T-helper 1 cell treated with Interleukin-12 subunit alpha and Interleukin-12 subunit beta and Interleukin-4 antibody, amounts not matched to agents 30 ng/mL and 1 ng/mL, for 36 hours (primary cell): ENCODE measurements at regions not wholly inside any gene's neighbourhood (a gene's known extent, or its start where the extent isn't known, plus 50 kb on each side); places are given as distances from the start of the nearest gene placed in this dataset.
"Not testable (repeated sequence)": the region's sequence is repeated elsewhere in the genome, so short reads cannot be mapped to it uniquely, and the experiment has no call there.

Experiments
- intact Hi-C: fragments of 100-400 bp; cut with micrococcal nuclease; formaldehyde crosslinking; loops from one replicate; pipeline ENCODE4 v1.15.1; 2024

DNA sequence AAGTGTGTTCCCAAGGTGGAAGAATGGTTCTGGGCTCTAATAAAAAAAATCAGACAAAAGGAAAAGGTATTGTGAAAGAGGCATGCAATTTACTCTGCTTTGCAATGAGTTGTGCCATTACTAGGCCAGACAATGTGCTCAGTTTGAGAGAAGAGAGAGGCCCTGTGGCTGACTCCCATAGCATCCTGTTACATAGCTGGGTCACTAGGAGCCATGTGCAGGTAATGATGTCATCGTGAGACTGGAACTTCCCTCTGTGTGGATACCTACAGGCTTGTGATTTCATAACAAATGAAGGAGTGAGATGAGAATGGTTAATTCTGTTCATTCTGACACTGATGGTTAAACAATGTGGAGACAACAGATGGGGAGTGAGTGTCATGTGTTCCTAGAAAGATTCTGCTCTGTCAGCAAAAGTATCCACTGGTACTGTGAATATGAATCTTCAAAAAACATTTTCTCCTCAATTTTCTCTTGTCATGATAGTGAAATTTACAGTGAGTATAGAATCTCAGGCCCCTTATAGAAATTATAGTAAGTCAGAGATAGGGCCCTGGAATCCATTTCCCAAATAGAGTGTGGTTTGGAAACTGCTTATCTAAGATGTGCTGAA, 648.7 kb upstream of the DPPA4 start:
- intact Hi-C loops, result no loop called here

DNA sequence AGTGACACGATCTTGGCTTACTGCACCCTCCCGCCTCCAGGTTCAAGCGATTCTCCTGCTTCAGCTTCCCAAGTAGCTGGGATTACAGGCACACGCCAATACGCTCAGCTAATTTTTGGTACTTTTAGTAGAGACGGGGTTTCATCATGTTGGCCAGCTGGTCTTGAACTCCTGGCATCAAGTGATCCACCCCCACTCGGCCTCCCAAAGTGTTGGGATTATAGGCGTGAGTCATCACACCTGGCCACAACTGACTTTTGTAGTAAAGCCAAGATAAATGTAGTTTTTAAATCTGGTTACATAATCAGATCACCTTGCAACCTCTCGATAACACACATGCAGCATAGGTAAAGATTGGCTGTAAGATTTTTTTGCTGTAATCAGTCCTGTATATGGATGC, 657.5 kb upstream of the DPPA4 start:
- intact Hi-C loops, result no loop called here

DNA sequence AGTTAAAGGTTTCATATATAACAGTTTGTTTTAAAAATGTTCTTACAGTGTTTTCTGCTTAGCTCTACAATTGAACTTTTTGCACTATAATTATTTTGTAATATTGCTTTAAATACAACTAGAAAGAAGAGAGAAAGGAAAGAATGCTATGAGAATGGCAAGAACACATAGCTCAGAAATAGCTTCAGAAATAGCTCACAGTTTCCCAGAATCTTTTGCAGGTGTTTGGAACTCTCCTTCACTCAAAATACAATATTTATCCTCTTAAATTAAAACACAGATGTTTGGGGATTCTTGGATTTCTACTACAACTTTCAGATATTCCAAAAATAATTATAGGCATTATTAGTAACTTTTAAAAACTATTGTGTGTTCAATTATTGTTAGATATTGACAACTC, 658.0 kb upstream of the DPPA4 start:
- intact Hi-C loops, result no loop called here

DNA sequence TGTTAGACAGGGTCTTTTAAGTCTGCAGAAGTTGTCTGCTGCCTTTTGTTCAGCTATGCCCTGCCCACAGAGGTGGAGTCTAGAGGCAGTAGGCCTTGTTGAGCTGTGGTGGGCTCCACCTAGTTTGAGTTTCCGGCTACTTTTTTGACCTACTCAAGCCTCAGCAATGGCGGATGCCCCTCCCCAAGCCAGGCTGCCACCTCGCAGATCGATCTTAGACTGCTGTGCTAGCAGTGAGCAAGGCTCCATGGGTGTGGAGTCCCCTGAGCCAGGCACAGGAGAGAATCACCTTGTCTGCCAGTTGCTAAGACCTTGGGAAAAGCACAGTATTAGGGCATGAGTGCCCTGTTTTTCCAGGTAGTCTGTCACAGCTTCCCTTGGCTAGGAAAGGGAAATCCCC, 664.6 kb upstream of the DPPA4 start:
- intact Hi-C loops, result not testable (repeated sequence)

DNA sequence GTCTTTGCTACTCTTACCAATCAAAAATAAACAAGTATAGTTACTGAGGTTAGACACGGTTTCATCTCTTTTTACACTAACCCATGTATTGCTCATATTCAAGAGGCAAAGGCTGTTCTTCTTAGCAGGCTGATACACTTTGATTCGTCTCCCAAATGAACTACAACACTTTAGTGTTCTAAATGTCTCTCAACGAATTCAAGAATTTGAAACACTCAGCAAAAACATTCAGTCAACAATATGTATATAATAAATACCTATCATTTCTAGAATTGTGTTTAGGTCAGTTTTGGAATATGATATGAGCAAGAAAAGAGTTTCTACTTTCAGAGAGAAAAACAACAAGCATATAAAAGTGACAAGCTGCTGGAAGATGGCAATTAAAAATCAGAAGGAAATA, 669.6 kb upstream of the DPPA4 start:
- intact Hi-C loops, result no loop called here

DNA sequence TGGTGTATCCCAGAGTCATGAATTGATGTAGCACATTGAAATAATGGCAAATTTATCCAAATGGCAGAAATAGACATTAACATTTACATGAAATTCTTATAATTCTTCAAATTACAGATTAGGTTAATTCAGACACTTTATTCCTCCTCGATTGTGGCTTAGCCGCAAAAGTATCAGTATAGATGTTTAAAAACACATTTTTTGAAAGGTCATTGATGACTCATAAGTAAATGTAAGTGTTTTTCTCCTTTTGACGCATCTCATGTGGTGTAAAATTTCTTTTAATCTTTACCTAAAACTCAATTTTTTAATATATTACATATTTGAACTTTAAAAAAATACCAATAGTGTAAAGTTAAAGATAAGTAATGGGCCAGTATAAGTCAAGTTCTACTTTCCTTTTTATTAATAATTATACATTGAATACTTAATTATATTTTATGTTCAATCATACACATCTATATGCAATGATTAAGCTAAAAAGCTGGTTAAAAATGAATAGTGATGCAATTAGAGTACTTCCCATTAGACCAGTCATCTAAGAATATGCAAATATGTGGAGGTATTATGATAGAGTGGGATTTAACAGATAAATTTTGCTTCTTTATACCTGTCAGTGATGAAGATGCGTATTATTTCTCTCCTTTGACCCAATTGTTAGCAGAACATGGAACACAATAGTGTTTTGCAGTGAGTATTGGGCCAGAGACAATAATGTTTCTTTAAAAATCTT, 678.1 kb upstream of the DPPA4 start:
- intact Hi-C loops, result no loop called here

DNA sequence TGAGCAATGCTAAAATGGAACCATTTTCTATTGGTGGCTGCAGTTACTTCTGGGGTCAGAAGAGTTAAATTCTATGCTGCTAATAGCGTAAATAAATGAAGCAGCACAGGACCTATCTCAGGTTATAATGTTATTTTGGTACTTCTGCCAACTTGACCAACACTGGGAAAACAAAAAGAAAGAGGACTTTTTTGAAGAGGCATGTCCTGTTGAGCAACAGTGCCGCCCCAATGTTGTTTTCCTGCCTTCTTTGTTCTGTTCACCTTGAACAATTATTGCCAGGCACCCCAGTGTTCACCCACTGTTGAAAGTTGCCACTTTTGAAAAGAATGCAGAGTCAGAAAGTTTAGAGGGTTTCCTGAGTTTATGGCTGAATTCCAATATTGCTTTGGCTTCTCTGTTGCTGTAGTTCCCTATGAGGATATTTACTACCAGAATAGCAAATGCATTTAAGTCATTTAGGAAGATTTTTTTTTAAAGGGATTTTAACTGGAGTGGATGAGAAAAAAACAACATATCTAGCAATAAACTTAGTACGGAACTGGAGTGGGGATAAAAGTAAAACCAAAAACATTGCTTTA, 679.0 kb upstream of the DPPA4 start:
- intact Hi-C loops, result no loop called here

DNA sequence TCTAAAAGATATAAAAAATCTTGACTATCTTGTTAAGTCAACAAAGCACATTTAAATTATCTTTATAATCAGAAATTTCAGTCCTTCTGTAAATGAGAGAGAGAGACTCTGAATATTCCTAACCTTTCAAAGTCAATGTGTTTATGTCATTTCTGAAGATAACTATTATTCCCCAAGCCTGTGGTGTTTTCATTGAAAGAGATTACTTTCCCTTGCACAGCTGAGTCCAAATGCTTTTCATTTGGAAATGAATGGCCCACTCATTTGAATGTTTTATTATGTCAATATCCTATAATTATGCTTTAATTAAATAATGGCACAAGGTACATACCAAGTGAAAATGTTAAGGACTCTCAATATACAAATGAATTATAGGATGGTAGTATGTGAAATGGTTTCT, 680.0 kb upstream of the DPPA4 start:
- intact Hi-C loops, result no loop called here

DNA sequence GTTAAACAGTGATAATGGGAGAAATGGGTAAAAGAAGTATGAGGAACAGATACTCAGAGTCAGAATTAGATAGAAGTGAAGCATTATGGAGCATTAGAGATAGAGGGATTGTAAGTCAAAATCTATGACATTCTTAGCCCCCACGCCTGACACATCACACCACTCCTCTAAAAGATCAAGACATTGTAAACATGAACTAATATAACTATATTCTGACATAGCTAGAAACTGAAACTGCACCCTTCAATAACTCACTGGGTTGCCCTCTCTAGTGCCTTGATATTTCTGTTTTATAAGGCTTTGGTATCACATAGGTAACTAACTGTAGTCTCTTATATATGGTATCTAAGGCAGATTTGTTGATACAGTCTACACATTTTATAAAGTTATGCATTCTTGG, 684.3 kb upstream of the DPPA4 start:
- intact Hi-C loops, result no loop called here

DNA sequence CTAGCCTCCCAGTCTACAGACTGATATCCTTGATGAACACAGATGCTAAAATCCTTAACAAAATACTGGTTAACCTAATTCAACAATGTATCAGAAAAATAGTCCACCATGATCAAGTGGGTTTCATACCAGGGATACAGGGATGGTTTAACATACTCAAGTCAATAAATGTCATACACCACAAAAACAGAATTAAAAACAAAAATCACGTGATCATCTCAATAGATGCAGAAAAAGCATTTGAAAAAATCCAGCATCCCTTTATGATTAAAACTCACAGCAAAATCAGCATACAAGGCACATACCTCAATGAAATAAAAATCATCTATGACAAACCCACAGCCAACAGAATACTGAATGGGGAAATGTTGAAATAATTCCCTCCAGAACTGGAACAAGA, 685.7 kb upstream of the DPPA4 start:
- intact Hi-C loops, result not testable (repeated sequence)

DNA sequence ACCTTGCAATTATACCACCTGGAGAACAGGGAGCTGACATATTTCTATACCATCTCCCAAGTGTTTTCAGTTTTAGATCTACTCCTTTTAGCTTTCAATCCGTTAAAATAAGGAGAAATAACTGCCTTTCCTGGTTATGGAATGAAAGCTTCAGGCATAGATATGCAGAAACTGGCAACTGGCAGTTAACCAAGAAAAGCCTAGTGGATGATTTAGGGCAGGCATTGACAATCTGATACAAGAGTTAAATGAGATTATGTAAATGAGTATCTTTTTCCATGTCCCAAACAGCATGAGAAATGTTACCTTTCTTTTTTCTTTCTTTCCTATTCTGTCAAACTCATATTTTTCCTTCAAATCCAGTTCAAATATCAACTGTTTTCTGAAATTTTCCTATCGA, 689.1 kb upstream of the DPPA4 start:
- intact Hi-C loops, result no loop called here

DNA sequence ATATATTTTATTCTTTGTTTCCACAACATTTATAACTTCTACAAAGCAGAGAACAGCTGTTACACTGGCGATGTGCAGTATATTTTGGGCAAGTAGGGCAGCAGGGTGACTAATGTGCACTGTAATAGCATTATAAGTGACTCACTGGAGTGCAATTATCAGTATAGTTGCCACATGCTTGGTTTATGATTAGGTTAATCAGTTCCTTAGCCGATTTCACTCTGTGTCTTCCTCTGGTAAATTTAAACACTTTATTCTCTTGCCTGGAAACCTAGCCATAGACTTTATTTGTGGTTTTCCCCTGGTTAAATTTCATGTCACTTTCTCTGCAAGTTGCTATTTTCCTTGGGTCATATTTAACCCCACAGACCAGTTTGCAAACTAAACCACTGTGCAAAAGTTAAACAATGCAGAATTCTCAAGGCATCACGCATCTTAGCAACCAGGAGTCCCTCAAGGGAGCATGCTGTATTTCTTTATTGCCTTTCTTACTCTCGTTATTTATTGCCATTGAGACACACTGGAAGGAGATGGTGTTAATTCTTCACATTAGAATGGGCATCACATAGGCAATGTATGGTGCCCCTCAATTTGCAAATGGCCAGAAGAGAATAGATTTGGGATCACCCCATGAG, 690.2 kb upstream of the DPPA4 start:
- intact Hi-C loops, result no loop called here

DNA sequence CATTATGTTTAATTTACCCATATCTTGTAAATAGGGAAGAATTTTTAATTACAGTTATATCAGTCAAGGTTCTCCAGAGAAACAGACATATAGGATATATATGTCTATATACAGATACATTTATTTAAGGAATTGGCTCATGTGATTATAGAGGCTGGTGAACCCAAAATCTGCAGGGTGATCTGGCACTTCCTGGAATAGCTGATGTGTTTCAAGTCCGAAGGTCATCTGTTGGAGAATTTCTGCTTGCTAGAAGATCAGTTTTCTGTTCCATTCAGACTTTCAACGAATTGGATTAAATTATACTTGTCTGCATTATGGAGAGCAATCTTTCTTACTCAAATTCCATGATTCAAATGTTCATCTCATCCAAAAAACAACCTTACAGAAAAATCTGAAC, 694.6 kb upstream of the DPPA4 start:
- intact Hi-C loops, result no loop called here

DNA sequence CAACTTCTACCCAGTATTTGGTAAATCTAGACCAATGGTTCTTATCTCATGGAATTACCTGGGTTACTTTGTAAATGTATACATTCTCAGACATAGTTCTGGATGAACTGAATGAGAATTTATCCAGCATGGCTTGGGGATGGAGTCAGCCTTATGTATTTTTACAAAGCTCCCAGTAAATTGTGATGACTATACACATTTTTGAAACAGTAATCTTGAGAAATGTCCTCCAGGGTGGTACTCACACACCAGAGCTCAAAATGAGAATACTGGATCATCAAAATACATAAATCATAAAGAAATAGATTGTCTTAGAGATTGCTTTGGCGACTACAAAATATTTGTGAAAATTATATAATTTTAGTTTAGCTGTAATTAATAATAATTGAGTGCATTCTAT, 722.1 kb upstream of the DPPA4 start:
- intact Hi-C loops, result no loop called here

DNA sequence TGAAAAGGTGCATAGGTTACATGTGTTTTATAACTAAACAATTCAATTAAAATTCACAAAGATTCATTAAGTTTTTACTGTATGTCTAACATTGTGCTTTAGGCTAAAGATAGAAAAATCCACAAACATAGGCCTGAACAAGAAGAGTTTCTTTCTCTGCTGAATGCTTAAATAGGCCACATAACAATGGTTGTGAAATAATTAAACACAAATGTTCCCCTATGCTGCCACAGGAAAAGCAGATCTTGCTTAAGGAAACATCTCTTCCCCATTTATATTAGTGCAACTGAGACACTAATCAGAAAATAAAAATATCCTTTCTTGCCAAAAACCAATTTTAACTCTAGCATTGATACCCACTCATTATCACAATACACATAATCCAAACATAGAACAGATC, 725.4 kb upstream of the DPPA4 start:
- intact Hi-C loops, result no loop called here

DNA sequence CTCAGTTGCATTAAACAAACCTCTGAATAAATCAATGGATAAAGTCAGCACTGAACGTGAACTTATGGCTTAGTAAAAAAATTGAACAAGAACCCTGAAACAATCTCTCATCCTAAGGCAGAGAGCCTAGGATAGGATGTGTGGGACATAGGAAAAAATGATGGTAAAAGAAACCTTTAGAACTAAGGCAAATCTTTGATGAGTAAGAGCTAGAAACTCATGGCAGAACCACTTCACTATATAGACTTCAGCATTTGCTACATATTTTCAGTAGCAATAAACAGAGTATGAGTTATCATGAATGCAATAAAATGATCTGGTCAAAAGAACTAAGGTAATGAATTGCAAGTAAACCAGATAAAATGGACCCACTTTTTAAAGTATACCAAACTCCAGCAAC, 725.8 kb upstream of the DPPA4 start:
- intact Hi-C loops, result no loop called here

DNA sequence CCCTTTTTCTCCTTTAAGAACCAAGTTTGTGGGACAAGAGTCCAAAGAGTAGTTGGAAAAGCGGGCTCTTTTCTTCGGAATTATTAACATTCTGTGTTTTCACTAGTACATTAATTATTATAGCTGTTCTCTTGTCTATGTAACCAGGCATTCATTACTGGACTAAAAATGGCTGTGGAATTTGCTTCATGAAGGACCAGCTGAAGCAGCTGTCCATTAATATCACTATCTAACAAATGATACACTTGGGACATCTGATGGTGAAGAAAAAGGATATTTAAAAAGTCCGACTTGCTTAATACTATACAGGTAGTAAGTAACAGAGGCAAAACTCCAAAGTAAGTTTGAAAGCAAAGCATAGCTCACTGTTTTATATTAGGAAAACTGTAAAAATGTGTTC, 728.9 kb upstream of the DPPA4 start:
- intact Hi-C loops, result no loop called here

DNA sequence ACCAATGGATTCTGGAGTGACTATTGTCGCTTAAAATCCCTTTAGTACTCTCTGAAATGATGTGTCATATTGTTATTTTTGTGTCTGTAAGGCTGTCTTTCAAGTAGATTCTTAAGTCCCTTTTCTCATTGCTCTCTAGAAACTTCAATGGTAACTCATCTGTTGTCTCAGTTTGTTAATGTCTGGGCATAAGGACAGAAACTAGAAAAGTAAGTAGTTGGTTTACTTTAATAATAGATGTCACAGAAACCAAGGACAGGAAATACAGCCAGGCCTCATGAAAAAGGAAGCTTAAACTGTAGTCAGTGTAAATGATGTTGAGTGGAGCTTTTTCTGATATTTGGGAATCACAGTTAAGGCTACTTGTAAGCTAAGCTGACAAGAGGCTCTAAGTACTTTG, 730.2 kb upstream of the DPPA4 start:
- intact Hi-C loops, result no loop called here

DNA sequence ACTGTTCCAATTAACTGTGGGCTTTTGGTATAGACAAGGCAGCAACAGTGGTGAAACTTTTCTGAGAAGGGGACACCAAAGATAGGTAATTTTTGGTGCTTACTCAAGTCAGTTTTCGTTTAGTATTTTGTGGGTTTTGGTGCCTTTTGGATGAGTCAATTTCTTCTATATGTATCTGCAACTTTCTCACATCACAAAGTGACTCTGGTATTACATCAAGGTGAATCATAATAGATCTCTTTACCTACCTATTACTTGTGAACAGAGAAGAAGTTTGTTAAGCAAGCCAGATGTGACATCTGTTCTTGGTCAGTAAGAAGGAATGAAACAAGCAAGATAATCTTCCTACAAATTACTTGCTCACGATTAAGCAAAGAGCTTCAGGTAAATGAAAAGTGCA, 732.4 kb upstream of the DPPA4 start:
- intact Hi-C loops, result no loop called here

DNA sequence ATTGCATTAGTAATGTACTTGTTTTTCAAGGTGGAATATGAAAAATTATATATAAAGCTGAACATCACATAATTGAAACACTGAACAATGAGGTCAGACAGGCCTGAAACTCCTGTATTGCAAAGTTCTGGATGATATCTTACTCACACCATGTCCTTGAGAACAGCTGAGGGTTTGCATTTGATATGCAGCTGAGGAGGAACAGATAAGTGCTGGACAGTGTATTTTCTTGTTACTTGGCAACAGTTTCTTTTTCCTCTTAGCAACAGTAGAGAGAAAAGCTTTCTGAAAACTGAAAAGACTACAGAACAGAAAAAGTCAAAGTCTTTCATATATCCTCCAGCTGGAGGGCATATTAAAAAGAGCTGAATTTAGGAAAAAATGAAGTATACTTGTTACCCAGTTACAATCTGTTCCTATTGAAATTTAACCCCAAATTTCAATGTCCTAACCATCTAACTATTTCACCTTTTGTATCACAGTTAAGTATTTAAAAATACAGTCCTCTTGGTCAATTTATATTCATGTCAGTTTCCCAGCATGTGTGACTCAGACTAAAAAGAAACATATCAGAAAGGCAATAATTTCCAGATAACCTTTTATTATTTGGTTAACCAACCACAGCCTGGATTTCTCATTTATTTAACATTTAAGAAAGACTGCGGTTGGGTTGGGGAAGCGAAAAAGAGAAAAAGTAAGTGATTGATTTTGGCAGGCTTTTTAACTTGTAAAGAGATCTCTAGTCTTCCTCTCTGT, 733.0 kb upstream of the DPPA4 start:
- intact Hi-C loops, result no loop called here

DNA sequence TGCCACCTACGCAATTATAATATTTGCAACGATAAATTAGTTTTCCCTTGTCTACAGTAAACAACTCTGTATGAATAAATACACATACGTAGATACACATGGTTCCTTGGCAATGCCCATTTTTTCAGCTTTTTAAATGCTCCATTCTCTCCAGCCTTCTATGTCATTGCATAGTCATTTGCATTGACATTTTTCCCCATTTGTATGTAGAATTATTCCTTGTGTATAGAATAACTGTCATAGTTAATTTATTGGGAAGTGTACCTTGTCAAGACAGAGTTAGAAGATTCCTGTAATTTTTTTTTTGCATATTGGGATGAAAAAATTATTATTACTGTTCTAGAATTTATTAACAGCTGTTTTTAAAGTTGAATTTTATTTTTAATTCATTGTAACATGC, 736.7 kb upstream of the DPPA4 start:
- intact Hi-C loops, result no loop called here

DNA sequence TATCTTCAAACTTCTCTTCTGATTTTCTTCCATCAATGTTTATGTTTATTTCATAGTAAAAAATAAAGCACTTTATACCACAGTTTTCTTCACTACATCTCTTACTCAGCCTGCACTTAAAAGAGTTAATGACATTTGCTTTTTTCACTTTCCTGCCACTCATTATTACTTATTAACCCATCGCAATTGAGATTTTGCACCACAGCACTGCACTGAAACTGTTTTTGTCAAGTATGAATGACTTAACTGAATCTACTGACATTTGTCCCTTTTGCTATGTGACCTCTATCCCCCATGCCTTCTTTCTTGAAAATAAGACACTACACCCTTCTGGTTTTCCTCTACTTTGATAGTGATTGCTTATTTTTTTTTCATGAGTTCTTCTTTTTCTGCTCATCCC, 739.7 kb upstream of the DPPA4 start:
- intact Hi-C loops, result no loop called here
